NCI-H524 (cell line): ENCODE measurements at regions not wholly inside any gene's neighbourhood (a gene's known extent, or its start where the extent isn't known, plus 50 kb on each side); places are given as distances from the start of the nearest gene placed in this dataset.

Experiments
- DNase-seq, 2 experiments: peaks; one replicate each; lab custom pipeline; 2025; lab: John Stamatoyannopoulos, UW

- DNase-seq: no peak
These were observed 579.5 kb downstream of the PDCD6IP start for GRCh38 chr3:34377961-34378360.

- no peak for DNase-seq
These were observed 582.8 kb downstream of the PDCD6IP start for GRCh38 chr3:34381243-34381642.

GRCh38 chr3:34382859-34383258 lies 584.4 kb downstream of the PDCD6IP start:
- DNase-seq: no peak

- DNase-seq: no peak
These were observed 587.9 kb downstream of the PDCD6IP start for GRCh38 chr3:34386309-34386708.

GRCh38 chr3:34387826-34388564 lies 589.6 kb downstream of the PDCD6IP start:
- peak; percentile 68 to 84 for DNase-seq

GRCh38 chr3:34388830-34389229 lies 590.4 kb downstream of the PDCD6IP start:
- no peak for DNase-seq

- DNase-seq: no peak
These were observed 596.7 kb downstream of the PDCD6IP start for GRCh38 chr3:34394978-34395748.

- peak; percentile 95 to 98 for DNase-seq
These were observed 597.9 kb downstream of the PDCD6IP start for GRCh38 chr3:34396288-34396687.

GRCh38 chr3:34396956-34397355 lies 598.5 kb downstream of the PDCD6IP start:
- DNase-seq: peak in 1 of 2 experiments; percentile 7

GRCh38 chr3:34399401-34399800 lies 601.0 kb downstream of the PDCD6IP start:
- no peak for DNase-seq

- peak in 1 of 2 experiments; percentile 5 for DNase-seq
These were observed 606.7 kb downstream of the PDCD6IP start for GRCh38 chr3:34405159-34405558.

- DNase-seq: no peak
These were observed 608.9 kb downstream of the PDCD6IP start for GRCh38 chr3:34407281-34407680.

- DNase-seq: no peak
These were observed 609.7 kb downstream of the PDCD6IP start for GRCh38 chr3:34408088-34408487.

- DNase-seq: no peak
These were observed 613.2 kb downstream of the PDCD6IP start for GRCh38 chr3:34411596-34411995.

GRCh38 chr3:34419801-34420200 lies 621.4 kb downstream of the PDCD6IP start:
- DNase-seq: no peak

- no peak for DNase-seq
These were observed 623.3 kb downstream of the PDCD6IP start for GRCh38 chr3:34421762-34422161.

GRCh38 chr3:34439796-34440195 lies 641.4 kb downstream of the PDCD6IP start:
- no peak for DNase-seq

- DNase-seq: no peak
These were observed 645.7 kb downstream of the PDCD6IP start for GRCh38 chr3:34444137-34444536.

GRCh38 chr3:34449305-34449704 lies 650.9 kb downstream of the PDCD6IP start:
- DNase-seq: no peak

GRCh38 chr3:34463414-34463813 lies 665.0 kb downstream of the PDCD6IP start:
- DNase-seq: no peak

GRCh38 chr3:34464646-34465045 lies 666.2 kb downstream of the PDCD6IP start:
- DNase-seq: no peak

- no peak for DNase-seq
These were observed 677.4 kb downstream of the PDCD6IP start for GRCh38 chr3:34475851-34476250.

- DNase-seq: no peak
These were observed 685.0 kb downstream of the PDCD6IP start for GRCh38 chr3:34483311-34483887.
